HG03439 (cell line): ENCODE measurements at regions not wholly inside any gene's neighbourhood (a gene's known extent, or its start where the extent isn't known, plus 50 kb on each side); places are given as distances from the start of the nearest gene placed in this dataset.

Experiments
- ATAC-seq: cut with Tn5 transposase; IDR thresholded peaks from one replicate; pipeline ENCODE4 v1.9.1; 2021; ENCODE audit warnings: mild to moderate bottlenecking, moderate library complexity; ENCODE audit not compliant: unreplicated experiment

GRCh38 chr4:11626066-11626465 is 197.4 kb upstream of the HS3ST1 start:
- no peak for ATAC-seq

DNA sequence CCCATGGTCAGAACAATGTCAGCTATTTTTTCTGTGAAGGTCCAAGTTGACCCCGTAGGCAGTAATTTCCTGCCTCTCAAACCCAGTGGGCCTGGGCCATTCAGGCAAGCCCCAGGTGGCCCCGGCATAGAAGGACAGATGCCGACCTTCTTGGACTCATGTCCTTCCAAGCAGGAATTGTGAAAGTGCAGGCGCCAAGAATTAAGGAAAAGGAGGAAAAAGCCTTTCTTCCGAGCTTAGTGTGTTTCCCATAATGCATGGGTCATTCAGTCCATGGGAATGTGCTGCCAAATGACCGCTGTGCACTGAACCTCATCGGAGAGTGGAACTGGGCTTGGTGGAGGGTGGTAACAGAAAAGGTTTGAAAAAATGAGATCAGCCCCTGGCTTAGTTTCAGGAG is 196.5 kb upstream of the HS3ST1 start:
- ATAC-seq: no peak

- ATAC-seq: no peak
Measured at GRCh38 chr4:11624370-11624769, 195.7 kb upstream of the HS3ST1 start.

GRCh38 chr4:11623726-11624037 is 195.0 kb upstream of the HS3ST1 start:
- no peak for ATAC-seq

DNA sequence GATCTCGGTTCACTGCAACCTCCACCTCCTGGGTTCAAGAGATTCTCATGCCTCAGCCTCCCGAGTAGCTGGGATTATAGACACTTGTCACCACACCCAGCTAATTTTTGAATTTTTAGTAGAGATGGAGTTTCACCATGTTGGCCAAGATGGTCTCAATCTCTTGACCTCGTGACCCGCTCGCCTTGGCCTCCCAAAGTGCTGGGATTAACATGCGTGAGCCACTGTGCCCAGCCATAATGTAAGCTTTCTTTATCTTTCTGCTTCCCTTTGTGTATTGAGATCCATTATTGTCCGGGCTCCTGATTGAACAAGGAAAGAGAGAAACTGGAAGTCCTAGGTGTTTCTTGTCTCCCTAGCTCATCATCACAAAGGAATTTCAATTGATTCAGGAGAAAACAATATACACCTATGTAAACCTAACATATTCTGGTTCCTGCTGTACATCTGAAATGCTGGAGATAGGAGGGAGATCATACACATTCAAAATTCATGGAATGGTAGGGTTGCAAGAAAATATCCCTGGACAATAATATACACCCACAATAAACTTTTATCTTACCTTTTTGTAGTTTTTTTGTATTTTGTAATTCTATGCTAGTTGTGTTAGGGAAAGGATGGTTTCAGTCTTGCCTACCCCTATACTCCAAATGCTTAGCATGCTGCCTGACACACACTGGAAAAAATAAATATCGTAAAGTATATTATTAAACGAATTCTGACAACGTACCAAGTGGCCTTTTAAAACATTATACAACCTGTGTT is 194.4 kb upstream of the HS3ST1 start:
- no peak for ATAC-seq

GRCh38 chr4:11620861-11621260 is 192.2 kb upstream of the HS3ST1 start:
- ATAC-seq: no peak

- no peak for ATAC-seq
Measured at GRCh38 chr4:11618666-11619282, 190.1 kb upstream of the HS3ST1 start.

DNA sequence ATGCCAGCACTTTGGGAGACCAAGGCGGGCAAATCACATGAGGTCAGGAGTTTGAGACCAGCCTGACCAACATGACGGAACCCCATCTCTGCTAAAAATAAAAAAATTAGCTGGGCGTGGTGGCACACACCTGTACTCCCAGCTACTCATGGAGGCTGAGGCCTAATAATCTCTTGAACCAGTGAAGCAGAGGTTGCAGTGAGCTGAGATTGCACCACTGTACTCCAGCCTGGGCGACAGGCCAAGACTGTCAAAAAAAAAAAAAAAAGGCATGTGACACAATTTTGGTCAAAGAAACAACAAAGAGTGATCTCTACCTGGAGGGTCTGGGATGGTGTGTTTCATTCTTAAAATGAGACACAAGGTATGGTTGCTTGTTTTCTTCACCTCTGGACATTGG is 188.2 kb upstream of the HS3ST1 start:
- ATAC-seq: no peak

DNA sequence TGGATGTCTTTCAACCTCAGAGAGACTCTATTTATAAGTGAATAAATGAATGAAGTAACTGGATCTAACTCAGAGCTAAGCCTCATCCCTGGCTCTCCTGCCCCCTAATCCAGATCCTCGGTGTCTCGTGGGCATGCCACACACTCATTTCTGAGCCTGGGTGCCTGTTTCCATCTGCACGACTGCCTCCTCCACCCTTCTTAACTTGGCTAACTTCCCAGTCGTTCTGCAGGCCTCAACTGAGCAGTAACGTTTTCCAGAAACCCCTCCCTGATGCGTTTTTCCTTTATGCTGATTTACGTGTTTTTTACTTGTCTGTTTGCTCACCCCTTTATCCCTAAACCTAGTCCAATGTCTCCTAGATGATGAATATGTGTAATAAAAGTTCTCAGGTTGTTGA is 186.9 kb upstream of the HS3ST1 start:
- ATAC-seq: no peak

DNA sequence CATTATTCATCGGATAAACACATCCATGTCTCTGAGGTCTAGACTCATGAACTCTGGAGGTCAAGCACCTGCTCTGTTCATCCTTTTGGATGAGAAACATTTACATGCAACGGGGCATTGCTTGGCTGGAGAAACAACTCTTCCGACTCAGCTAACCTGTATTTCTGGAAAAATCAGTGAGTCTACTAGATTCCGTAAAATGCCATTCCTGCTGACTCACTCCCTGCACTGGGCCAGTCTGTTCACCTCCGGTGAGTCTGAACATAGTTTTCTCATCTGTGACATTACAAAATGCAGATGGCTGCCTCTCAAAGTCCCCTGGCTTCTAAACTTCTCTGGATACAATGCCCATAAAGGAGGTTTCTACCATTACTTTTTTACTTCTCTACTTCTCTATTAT is 185.7 kb upstream of the HS3ST1 start:
- ATAC-seq: no peak

- ATAC-seq: no peak
Measured at GRCh38 chr4:11611868-11612267, 183.2 kb upstream of the HS3ST1 start.

GRCh38 chr4:11609751-11610150 is 181.1 kb upstream of the HS3ST1 start:
- ATAC-seq: no peak

DNA sequence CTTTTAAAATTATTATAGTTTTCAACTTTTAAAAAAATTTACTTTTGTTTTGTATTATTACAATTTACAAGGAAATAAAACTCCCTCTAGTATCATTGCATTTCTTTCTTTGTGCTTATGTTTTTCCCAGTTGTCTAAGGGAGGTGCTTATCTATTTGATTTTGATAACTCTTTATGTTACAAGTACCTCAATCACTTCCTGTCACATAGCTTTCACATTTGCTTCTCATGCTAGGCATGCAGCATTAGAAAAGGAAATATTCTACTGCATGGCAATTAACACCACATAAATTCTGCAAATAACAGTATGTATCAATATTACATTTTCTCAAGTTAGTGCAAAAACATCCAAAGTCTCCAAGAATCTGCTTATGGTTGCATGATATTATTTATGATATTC is 180.3 kb upstream of the HS3ST1 start:
- ATAC-seq: no peak

DNA sequence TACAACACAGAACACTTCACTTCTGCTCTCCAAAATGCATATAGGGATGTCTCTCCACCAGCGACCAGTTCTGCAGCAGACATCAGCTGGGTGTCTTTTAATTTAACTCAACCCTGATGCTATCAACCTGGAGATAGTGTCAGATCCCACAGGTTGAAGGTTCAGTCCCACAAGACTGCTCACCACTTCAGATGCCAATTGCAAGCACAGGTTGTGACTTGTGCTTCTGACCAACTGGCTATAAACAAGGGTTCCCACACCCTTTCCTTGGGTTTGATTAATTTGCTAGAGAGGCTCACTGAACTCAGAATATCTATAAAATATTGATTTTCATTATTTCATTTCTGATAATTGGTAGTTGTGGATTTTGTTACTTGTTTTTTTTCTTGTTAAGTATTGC is 177.4 kb upstream of the HS3ST1 start:
- no peak for ATAC-seq

DNA sequence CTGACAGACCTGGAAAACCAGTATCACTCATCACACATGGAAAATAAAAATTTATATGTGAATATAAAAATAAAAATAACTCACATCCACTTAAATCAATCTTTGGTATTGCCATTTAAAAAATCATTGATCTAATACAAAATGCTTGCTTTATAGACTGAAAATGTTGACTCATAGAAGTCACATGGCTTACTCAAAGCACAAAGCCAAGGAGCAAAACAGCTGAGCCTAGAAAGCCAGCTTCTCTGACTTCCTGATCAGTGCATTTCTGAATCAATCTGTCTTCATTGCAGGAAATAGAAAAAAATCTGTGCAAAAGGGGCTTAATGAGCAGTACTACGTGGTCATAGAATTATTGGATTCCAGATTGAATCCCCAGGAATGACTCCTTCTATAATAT is 176.9 kb upstream of the HS3ST1 start:
- no peak for ATAC-seq

DNA sequence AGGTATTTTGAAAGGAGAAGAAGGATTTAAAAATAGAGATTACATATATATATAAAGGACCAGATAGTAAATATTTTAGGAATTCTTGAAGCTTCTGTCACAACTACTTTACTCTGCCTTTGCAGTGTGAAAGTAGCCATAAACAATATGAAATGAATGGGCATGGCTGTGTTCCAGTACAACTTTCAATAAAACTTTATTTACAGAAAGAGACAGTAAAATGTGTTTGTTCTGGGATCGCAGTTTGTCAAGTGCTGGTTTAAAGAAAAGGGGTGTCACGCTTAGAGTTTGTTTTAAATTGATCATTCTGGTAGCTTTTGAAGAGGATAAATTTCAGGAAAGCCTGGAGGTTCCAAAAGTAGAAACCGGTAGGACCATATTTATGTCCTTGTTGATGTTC is 176.1 kb upstream of the HS3ST1 start:
- no peak for ATAC-seq

GRCh38 chr4:11603591-11604194 is 175.0 kb upstream of the HS3ST1 start:
- ATAC-seq: no peak

- no peak for ATAC-seq
Measured at GRCh38 chr4:11602606-11603340, 174.1 kb upstream of the HS3ST1 start.

GRCh38 chr4:11599064-11599463 is 170.4 kb upstream of the HS3ST1 start:
- ATAC-seq: no peak

DNA sequence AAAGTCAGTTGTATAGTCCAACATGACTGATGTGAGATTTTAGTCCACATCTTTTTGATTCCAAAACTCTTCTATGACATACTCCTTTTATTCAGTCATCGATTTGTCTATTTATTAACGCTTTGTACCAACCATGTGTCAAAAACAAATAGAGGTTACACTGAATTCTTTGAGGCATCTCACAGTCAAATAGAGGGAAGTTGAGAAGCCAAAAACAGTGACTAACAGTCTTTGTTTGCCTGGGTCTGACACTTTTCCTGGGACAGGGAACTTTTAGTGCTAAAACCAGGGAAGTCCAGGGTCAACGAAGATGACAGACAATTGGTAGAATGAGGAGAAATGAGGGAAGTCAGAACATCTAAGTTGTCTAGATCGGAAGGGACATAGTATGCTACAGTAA is 169.9 kb upstream of the HS3ST1 start:
- ATAC-seq: no peak

DNA sequence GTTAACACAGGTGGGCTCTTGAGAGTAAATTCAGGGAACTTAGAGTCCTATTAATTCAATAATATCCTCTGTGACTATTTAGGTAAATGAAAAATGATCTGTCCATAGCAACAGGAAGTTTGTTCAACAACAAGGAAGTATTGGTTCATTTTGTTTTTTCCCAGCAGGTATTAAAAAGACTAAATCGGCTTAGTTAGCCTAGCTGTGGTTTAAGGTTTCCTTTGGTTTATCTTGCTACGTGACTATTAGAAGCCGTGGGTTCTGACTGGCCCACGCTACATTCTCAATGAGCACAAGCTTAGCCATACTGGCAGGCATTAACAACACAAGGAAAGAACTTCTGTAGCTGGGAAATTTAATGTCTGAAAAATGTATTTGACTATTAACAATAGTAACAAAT is 168.8 kb upstream of the HS3ST1 start:
- ATAC-seq: no peak

DNA sequence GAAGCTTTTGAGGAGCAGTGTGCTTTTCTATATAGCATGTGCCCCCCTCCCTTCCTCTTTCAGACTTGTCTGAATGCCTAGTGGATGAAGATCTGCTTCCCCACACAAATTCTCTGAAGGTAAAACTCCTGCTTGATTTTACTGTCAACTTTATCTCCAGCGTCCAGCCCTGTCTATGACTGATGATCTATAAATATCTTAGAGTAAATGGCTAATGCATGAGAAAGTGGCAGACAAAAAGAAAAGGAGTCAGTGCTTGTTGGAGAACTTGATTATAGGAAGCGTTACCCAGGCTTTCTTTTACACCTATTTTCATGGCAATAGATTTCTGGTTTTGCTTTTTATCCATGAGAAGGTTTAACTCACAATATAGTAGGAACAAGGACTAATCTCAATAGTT is 168.3 kb upstream of the HS3ST1 start:
- no peak for ATAC-seq
